Calu3 (cell line): ENCODE measurements at regions not wholly inside any gene's neighbourhood (a gene's known extent, or its start where the extent isn't known, plus 50 kb on each side); places are given as distances from the start of the nearest gene placed in this dataset.
A peak's percentile ranks its signal among the peaks of the same experiment; 100 is the strongest.

Experiments used
- BruUV-seq: library from RNA; stranded (reverse); fragments of 400-500 nt; replicated peaks from 2 replicates; lab custom pipeline; 2021; lab: Mats Ljungman, UMichigan
- CTCF ChIA-PET: fragments of 300-600 bp; sonication (Branson Sonifier 250); formaldehyde crosslinking; loops from one replicate; lab custom pipeline; 2022; ENCODE audit warnings: antibody characterized with exemption; lab: Charles Lee
- DNase-seq: peaks from one replicate; pipeline ENCODE4 v3.0.0; 2022
- H3K27ac Mint-ChIP-seq: one replicate; pipeline ENCODE4 v1.8.0; 2022; ENCODE audit warnings: mixed read lengths; ENCODE audit not compliant: unreplicated experiment
- H3K27me3 Mint-ChIP-seq: one replicate; pipeline ENCODE4 v1.8.0; 2022; ENCODE audit warnings: mixed read lengths; ENCODE audit not compliant: unreplicated experiment
- H3K36me3 Mint-ChIP-seq: one replicate; pipeline ENCODE4 v1.8.0; 2022; ENCODE audit warnings: mild to moderate bottlenecking, moderate library complexity, mixed read lengths; ENCODE audit not compliant: insufficient read depth, unreplicated experiment
- H3K4me1 Mint-ChIP-seq: one replicate; pipeline ENCODE4 v1.8.0; 2022; ENCODE audit warnings: mild to moderate bottlenecking, low read depth, mixed read lengths; ENCODE audit not compliant: unreplicated experiment
- H3K4me3 Mint-ChIP-seq: one replicate; pipeline ENCODE4 v1.8.0; 2022; ENCODE audit warnings: mild to moderate bottlenecking, low read depth, moderate library complexity, mixed read lengths; ENCODE audit not compliant: unreplicated experiment
- H3K9me3 Mint-ChIP-seq: one replicate; pipeline ENCODE4 v1.8.0; 2022; ENCODE audit warnings: low read depth, mixed read lengths; ENCODE audit not compliant: unreplicated experiment
- intact Hi-C: fragments of 100-400 bp; cut with micrococcal nuclease; formaldehyde crosslinking; loops from one replicate; pipeline ENCODE4 v1.10.0; 2022; ENCODE audit not compliant: unreplicated experiment
- TF ChIP-seq, protein P1 (sequence below): fragments of 200-600 bp; IDR thresholded peaks from one replicate; pipeline ENCODE4 v1.8.0; 2022; ENCODE audit warnings: antibody characterized with exemption; ENCODE audit not compliant: unreplicated experiment

GRCh38 chrX:130987241-130987640 lies 70.9 kb upstream of the ARHGAP36 start:
- intact Hi-C loops, result no loop called here
- CTCF ChIA-PET, result interaction anchor here (0.6 kb wide), 1 partner anchor 691 kb away, joined by 3 read pairs; no protein-coding TSS in a partner anchor
- no peaks in the 10 kb centered on the region for H3K36me3 Mint-ChIP-seq
- no TSS peak for BruUV-seq
- DNase-seq, result no peak
- no peaks in the 10 kb centered on the region for H3K9me3 Mint-ChIP-seq
- H3K4me3 Mint-ChIP-seq, result no peak overlapping the region
- H3K27ac Mint-ChIP-seq, result no peak overlapping the region
- H3K27me3 Mint-ChIP-seq, result peaks cover 48% of the 10 kb centered on the region
- no peaks in the 10 kb centered on the region for H3K4me1 Mint-ChIP-seq
- TF ChIP-seq, protein P1, sequence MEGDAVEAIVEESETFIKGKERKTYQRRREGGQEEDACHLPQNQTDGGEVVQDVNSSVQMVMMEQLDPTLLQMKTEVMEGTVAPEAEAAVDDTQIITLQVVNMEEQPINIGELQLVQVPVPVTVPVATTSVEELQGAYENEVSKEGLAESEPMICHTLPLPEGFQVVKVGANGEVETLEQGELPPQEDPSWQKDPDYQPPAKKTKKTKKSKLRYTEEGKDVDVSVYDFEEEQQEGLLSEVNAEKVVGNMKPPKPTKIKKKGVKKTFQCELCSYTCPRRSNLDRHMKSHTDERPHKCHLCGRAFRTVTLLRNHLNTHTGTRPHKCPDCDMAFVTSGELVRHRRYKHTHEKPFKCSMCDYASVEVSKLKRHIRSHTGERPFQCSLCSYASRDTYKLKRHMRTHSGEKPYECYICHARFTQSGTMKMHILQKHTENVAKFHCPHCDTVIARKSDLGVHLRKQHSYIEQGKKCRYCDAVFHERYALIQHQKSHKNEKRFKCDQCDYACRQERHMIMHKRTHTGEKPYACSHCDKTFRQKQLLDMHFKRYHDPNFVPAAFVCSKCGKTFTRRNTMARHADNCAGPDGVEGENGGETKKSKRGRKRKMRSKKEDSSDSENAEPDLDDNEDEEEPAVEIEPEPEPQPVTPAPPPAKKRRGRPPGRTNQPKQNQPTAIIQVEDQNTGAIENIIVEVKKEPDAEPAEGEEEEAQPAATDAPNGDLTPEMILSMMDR, result no peak

GRCh38 chrX:130990723-130991122 lies 67.4 kb upstream of the ARHGAP36 start:
- Mint-ChIP-seq H3K9me3 (no peaks in the 10 kb centered on the region), H3K4me1 (no peaks in the 10 kb centered on the region), H3K27me3 (peaks cover 48% of the 10 kb centered on the region), H3K27ac (no peak overlapping the region), H3K4me3 (no peak overlapping the region), H3K36me3 (no peaks in the 10 kb centered on the region)
- intact Hi-C loops, result loop anchor here (5.0 kb wide), 2 partner anchors 642 to 687 kb away; no protein-coding TSS in a partner anchor
- CTCF ChIA-PET, result no interaction called here
- no peak for DNase-seq
- TF ChIP-seq, protein P1, result no peak
- BruUV-seq, result no TSS peak

DNA sequence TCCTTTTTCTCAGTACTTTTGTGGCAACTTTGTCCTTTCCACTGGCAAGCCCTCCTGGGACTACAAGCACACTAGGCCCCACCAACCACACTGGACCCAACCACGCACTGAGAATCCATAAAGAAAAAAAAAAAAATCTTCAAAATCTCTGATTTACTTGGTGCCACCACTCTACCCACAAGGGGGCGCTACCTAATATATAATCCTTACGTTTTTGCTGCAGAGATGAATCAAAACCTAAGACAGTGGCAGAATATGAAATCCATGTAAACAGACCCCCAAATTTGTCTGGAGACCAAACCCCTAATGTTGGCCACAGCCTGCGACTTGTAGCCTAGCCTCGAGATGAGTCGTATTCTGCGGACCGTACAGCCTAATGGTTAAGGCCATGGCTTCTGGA lies 63.5 kb upstream of the ARHGAP36 start:
- no peak overlapping the region for H3K27ac Mint-ChIP-seq
- intact Hi-C loops, result loop anchor here (5.0 kb wide), 2 partner anchors 638 to 683 kb away; no protein-coding TSS in a partner anchor
- no peak overlapping the region for H3K4me3 Mint-ChIP-seq
- no peaks in the 10 kb centered on the region for H3K4me1 Mint-ChIP-seq
- no peaks in the 10 kb centered on the region for H3K36me3 Mint-ChIP-seq
- TF ChIP-seq, protein P1, result peak; percentile 17
- H3K9me3 Mint-ChIP-seq, result no peaks in the 10 kb centered on the region
- BruUV-seq, result no TSS peak
- CTCF ChIA-PET, result interaction anchor here (0.8 kb wide), 1 partner anchor 615 kb away, joined by 5 read pairs; no protein-coding TSS in a partner anchor
- DNase-seq, result peak; percentile 32
- H3K27me3 Mint-ChIP-seq, result peaks cover 64% of the 10 kb centered on the region

DNA sequence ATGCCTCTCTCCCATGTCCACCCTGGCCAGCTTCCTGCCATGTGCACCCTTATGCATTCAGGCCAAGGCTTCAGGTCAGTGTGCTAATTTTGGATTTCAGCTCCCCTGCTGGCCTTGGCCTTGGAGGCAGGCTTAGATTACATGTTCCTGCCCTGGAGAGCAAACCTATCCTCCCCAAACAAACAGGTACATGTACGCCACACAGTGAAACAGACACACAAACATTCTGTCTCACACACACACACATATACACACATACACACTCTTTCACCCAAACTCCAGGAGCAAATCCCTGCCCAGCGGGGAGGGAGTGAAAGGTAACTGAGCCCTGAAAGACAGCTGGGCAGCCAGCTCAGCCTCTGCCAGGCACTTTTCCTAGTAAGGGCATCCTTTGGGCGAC lies 62.7 kb upstream of the ARHGAP36 start:
- CTCF ChIA-PET, result no interaction called here

More for the DNA sequence above, 62.7 kb upstream of the ARHGAP36 start:
- Mint-ChIP-seq H3K4me3 (no peak overlapping the region), H3K27me3 (peaks cover 64% of the 10 kb centered on the region), H3K36me3 (no peaks in the 10 kb centered on the region), H3K27ac (no peak overlapping the region), H3K9me3 (no peaks in the 10 kb centered on the region), H3K4me1 (no peaks in the 10 kb centered on the region)
- intact Hi-C loops, result no loop called here
- DNase-seq, result no peak
- BruUV-seq, result no TSS peak
- TF ChIP-seq, protein P1, result no peak
